CD4-positive, alpha-beta T cell treated with Interleukin-2 at 100 ng/mL for 4 hours (primary cell): ENCODE measurements at regions not wholly inside any gene's neighbourhood (a gene's known extent, or its start where the extent isn't known, plus 50 kb on each side); places are given as distances from the start of the nearest gene placed in this dataset.

ENCODE experiments used
- DNase-seq: peaks from one replicate; pipeline ENCODE4 v3.0.0-alpha.2; 2020; ENCODE audit warnings: low spot score

DNA sequence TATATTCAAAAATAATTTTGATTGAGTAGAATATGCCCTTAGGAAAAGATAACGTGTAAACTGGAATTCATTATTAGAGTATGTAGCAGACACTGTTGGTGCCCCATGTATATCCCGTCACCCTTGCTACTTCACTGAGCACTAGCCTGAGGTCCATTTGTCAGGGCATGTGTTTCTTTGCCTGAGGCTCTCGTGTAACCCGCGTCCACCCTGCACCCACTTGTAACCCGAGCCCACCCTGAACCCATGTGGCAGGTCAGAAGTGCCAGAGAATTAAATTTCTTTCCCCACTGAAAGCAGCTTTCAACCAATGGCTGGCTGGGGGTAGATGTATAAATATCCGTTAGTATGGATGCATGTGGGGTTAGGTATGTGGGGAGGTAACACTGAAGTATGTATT, 474.2 kb upstream of the ZNF385D start:
- DNase-seq = no peak

- DNase-seq = no peak
These were observed 477.7 kb upstream of the ZNF385D start for GRCh38 chr3:22228705-22229104.

DNA sequence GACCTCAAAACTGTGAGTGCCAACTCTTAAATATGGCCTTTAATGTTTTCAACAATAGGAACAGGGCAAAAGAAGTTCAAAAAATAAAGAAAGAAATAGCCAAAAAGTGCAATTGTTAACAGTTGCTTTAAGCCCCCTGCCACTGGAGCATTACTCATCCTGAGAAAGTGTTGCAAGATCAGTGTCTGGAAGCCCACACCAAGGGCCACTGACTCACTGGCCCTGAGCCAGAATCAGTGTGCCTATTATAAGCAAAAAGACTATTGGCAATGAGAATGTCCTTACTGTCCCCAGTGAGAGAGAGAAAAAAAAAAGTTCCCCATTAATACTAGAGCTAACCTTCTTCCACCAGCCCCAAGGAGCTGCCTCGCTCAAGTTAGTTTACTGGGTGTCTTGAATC, 480.1 kb upstream of the ZNF385D start:
- no peak for DNase-seq

DNA sequence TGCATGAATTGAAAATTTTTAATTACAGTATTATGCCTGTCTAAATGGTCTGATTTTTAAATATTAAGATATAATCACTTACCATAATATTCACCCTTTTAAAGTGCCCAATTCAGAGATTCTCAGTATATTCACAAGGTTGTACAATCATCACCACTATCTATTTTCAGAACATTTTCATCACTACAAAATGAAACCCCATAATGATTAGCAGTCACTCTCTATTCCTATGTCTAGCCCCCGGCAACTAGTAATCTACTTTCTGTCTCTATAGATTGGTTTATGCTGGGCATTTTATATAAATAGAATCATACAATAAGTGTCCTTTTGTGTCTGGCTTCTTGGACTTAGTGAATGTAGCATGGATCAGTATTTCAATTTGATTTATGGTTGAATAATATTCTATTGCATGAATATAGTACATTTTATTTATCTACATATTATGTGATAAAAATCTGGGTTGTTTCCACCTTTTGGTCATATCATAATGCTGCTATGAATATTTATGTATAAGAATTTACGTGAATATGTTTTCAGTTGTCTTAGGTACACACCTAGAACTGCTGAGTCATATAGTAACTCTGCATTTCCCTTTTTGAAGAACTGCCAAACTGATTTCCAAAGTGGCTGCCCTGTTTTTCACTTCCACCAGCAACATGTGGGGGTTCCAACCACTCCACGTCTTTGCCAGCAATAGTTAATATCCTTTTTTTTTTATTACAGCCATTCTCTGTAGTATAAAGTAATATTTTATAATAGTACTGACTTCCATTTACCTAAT, 485.7 kb upstream of the ZNF385D start:
- DNase-seq = no peak

- DNase-seq = no peak
These were observed 488.0 kb upstream of the ZNF385D start for GRCh38 chr3:22239011-22239410.

- no peak for DNase-seq
These were observed 490.1 kb upstream of the ZNF385D start for GRCh38 chr3:22241110-22241509.

DNA sequence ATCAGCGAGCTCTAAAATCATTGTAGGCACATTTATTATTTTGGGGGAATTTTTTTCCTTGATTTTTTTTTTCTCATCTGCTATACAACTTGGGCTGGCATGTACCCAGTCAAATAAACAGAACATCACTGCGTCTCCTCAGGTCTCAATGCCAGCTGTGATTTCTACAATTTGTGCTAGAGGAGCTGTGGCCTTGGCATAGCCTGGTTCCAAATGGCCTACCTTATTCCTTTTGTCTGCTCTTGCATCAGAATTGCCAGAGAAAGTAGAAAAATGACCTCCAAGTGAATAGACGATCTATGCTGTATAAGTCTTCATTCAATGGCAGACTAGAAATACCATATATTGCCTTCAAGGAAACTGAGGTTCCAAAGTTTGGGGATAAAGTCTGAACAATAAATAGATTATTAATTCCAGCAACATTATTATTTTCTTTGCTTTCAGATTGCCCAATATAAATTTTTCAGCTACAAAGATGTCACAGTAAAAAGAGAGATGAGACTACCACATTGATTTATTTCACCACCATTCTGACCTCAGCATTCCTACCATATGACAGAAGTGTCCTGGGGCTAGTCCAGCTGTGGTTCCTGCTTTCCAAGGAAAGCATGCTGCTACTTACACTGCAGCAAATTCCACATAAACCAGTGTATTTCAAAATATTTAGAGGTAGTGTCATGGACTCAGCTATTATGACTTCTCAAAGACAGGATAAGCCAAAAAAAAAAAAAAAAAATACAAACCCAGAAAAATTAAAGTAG, 493.9 kb upstream of the ZNF385D start:
- no peak for DNase-seq

- no peak for DNase-seq
These were observed 495.0 kb upstream of the ZNF385D start for GRCh38 chr3:22245811-22246583.

DNA sequence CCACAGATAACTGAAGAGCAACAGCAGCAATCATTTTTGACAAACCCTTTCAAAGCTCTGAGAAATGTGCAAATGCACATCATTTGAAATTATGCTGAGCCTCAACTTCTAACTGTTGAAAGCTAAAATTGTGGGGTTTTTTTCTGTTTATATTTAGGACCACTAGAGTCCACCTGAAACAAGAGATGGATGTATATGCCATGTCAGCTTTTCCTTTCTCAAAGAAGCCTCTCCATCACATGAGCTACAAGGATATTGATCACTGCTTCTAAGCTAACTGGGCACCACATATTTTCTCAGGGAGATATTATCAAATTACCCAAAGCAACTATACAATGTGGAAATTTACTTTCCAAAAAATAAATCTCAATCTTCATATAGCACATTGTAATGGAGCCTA, 498.6 kb upstream of the ZNF385D start:
- DNase-seq = no peak

DNA sequence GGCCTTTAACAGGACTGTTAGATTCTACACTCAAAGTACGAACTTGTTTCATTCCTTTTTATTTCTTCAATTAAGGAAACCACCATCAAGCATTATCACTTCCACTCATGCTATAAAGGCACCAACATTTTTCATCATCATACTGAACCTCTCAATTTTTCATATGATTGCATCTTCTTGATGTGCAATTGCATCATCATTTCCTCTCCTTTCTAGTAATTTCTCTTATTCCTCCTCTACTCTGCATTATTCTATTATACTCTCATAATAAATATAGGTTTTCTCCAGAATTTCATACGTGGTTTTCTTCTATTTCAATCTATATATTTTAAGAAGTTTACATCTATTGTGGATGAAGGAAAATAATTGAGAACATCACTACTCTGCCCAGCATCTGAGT, 506.2 kb upstream of the ZNF385D start:
- DNase-seq = no peak

GRCh38 chr3:22262386-22262785, 511.4 kb upstream of the ZNF385D start:
- no peak for DNase-seq

- DNase-seq = no peak
These were observed 512.0 kb upstream of the ZNF385D start for GRCh38 chr3:22263042-22263441.

DNA sequence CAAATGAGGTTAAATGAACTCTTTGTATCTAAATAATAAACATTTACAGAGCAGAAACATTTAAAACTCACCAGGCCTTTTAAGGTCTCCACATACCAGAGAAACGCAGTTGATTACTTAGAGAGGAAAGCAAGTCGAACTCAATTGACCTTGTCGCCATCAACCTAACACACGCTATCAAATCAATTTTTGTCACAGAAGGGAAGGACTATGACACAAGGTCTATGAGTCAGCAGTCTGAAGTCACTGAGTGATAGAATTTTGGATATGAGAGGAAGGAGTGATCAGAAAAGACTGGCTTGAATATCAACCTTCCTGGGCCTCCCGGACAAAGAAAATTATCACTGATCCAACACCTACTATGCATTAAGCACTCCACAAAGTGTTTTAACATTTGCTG, 514.4 kb upstream of the ZNF385D start:
- no peak for DNase-seq

GRCh38 chr3:22269831-22270230, 518.8 kb upstream of the ZNF385D start:
- DNase-seq = no peak

DNA sequence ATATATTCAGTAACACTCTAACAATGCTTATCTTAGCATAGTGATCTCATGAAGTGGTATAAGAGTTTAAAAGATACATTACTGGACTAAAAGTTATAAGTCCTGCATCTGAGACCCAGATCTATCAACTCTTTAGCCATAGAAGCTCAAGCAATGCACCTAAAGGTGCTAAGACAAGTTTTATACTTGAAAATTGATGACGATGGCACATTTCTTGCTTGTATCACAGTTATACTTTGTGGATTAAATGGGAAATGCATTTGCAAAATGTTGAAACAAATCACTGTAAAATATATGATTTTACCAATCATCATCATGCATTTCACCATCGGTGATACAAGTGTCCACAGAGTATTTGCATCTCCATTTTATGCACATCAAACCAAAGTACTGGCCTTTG, 525.3 kb upstream of the ZNF385D start:
- no peak for DNase-seq

- DNase-seq = no peak
These were observed 533.5 kb upstream of the ZNF385D start for GRCh38 chr3:22284559-22284958.

DNA sequence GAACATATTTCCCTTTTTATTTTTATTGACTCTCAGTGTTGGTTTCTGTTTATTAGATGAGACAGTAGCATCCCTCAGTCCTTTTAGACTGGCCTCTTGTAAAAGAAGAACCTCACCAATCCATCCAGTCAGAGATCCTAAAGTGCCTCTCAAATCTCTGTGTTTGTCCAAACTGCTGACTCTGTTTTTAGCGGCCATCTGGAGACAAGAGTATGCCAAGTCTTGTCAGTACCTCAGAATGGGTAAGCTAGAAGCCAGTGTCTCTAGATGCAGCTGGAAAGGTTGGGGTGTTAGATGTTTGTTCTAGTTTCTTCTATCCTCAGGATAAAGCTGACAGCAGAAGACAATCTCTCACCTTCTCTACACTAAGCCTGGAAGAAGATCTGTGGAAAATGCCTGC, 537.7 kb upstream of the ZNF385D start:
- DNase-seq = no peak

DNA sequence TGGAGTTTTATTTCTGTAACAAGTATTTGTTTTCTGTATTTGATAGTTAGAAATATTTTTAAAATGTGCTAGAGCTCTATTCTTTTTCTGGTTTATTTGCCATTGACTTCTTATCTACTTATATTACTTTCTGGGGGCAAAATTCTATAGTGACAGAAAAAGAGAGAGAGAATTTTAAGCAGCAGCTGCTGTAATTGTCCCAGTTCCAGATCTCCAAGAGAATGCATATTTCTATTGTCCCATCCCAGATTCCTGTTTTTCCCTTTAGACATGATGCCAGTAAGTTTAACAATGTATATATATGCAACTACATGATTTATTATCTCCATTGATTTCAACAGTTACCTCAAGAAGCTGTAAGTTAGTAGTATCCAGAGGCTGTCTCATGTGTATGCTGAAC, 541.7 kb upstream of the ZNF385D start:
- no peak for DNase-seq

DNA sequence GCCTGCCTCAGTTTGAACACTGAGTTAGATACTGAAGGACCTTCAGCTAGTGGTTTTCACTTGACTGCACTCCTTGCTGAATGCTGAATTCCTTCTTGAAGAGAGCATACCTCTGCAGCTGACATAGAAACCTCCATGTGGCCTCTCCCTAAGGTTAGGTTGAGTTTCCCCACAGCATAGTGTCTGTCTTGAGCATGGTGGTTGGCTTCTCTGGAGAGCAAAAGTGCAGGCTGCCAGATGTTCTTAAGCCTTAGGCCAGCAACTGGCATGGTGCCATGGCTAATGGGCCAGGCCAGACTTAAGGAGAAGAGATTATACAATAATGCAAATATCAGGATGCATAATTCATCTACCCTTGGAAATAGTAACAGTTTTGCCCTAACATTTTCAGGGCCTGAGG, 545.6 kb upstream of the ZNF385D start:
- no peak for DNase-seq

- DNase-seq = no peak
These were observed 546.4 kb upstream of the ZNF385D start for GRCh38 chr3:22297436-22297835.

DNA sequence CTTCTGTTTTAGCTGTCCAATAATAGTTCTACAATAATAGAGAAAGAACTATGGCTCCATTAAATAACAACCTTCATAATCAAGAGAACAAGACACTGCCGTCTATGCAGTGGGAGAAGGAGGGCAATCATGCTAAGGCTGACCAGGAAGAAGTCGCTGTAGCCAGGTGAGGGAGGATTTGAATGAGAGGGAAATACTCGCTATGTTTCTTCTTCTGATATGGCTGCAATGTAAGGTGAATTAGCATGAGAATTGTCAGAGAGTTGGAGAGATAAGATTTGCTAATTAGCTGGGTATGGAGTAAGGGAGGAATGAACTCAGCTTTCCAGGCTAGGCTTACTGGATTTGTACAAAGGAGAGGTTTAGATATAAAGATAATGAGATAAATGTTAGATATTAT, 555.4 kb upstream of the ZNF385D start:
- no peak for DNase-seq

GRCh38 chr3:22308871-22309270, 557.9 kb upstream of the ZNF385D start:
- DNase-seq = no peak

GRCh38 chr3:22315925-22316324, 564.9 kb upstream of the ZNF385D start:
- DNase-seq = no peak
